ENCODE measurements at regions not wholly inside any gene's neighbourhood (a gene's known extent, or its start where the extent isn't known, plus 50 kb on each side); places are given as distances from the start of the nearest gene placed in this dataset.

GRCh38 chr9:87216036-87216435 is 268.7 kb upstream of the GAS1 start:
- Histone ChIP-seq H2AFZ (ENCODE audit: low read depth, low read length) (no peak overlapping the region), H3K36me3 (ENCODE audit: control insufficient read depth in 2 of 2, extremely low read depth in 1 of 2, insufficient read depth in 2 of 2, low read length in 2 of 2) (no peaks in the 10 kb centered on the region), H3K9me3 (replicated peaks; ENCODE audit: control insufficient read depth, insufficient read depth, low read length) (no peaks in the 10 kb centered on the region), H3K4me2 (ENCODE audit: insufficient read depth, low read length) (no peak overlapping the region), H3K4me3 (replicated peaks in 1 of 3; ENCODE audit: insufficient read depth in 1 of 3, low read depth in 1 of 3, low read length in 3 of 3) (no peak overlapping the region), H3K27ac (ENCODE audit: insufficient read depth, low read depth, low read length) (no peak overlapping the region), H3K4me1 (ENCODE audit: control insufficient read depth, extremely low read depth, insufficient read depth, low read length) (no peaks in the 10 kb centered on the region), H3K9ac (replicated peaks; ENCODE audit: extremely low read depth, insufficient read depth, low read length) (no peak overlapping the region), H3K27me3 (ENCODE audit: control insufficient read depth in 2 of 2, insufficient read depth in 2 of 2, low read length in 2 of 2) (no peaks in the 10 kb centered on the region), H3K79me2 (ENCODE audit: control insufficient read depth, insufficient read depth, low read length) (no peaks in the 10 kb centered on the region), H3K9me1 (replicated peaks; ENCODE audit: control insufficient read depth, extremely low read depth, insufficient read depth, low read length) (no peaks in the 10 kb centered on the region), H4K20me1 (replicated peaks; ENCODE audit: control insufficient read depth, extremely low read depth, insufficient read depth, low read length) (no peaks in the 10 kb centered on the region)
- no peak for FAIRE-seq
- TF ChIP-seq POLR2A (IDR thresholded peaks at IDR 0.05; ENCODE audit: low read depth, low read length) (no peak), GATA2 (IDR thresholded peaks at IDR 0.05; ENCODE audit: insufficient read depth, insufficient read length, low read depth, low read length) (no peak), FOS (IDR thresholded peaks at IDR 0.05; ENCODE audit: borderline replicate concordance, insufficient read depth, low read length) (no peak), MYC (IDR thresholded peaks at IDR 0.05; ENCODE audit: low read depth, low read length) (no peak), MAX (IDR thresholded peaks at IDR 0.05; ENCODE audit: insufficient read depth, insufficient read length) (no peak), EZH2 (IDR thresholded peaks at IDR 0.05; ENCODE audit: borderline replicate concordance, low read depth, low read length, severe bottlenecking) (no peak), JUN (IDR thresholded peaks at IDR 0.05; ENCODE audit: borderline replicate concordance, insufficient read depth, insufficient read length, low read depth) (no peak), POLR2AphosphoS5 (IDR thresholded peaks at IDR 0.05; ENCODE audit: insufficient read depth, low read depth, low read length) (no peak)
- TF ChIP-seq, protein P1, sequence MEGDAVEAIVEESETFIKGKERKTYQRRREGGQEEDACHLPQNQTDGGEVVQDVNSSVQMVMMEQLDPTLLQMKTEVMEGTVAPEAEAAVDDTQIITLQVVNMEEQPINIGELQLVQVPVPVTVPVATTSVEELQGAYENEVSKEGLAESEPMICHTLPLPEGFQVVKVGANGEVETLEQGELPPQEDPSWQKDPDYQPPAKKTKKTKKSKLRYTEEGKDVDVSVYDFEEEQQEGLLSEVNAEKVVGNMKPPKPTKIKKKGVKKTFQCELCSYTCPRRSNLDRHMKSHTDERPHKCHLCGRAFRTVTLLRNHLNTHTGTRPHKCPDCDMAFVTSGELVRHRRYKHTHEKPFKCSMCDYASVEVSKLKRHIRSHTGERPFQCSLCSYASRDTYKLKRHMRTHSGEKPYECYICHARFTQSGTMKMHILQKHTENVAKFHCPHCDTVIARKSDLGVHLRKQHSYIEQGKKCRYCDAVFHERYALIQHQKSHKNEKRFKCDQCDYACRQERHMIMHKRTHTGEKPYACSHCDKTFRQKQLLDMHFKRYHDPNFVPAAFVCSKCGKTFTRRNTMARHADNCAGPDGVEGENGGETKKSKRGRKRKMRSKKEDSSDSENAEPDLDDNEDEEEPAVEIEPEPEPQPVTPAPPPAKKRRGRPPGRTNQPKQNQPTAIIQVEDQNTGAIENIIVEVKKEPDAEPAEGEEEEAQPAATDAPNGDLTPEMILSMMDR (IDR thresholded peaks at IDR 0.05; ENCODE audit: extremely low read depth in 1 of 2, insufficient read depth in 1 of 2, low read depth in 1 of 2, low read length in 2 of 2) = no peak
- ChIA-PET POLR2A (no interaction called here), CTCF (no interaction called here)
- dilution Hi-C loops (cut with MboI; ENCODE audit: extremely low pct_ligation_motif_present, low sequenced_read_pairs) = no loop called here
- no TSS peak for BruUV-seq (replicated peaks)
- intact Hi-C loops (cut with micrococcal nuclease) = no loop called here
- no peak for DNase-seq (ENCODE audit: low read depth, low spot score)

Measured in endothelial cell of umbilical vein (primary cell).